Head of caudate nucleus (tissue), 42 donors: ENCODE measurements at regions not wholly inside any gene's neighbourhood (a gene's known extent, or its start where the extent isn't known, plus 50 kb on each side); places are given as distances from the start of the nearest gene placed in this dataset.
A peak's percentile ranks its signal among the peaks of the same experiment; 100 is the strongest.

ENCODE experiments used
- DNase-seq, 42 donors: peaks; one replicate each; pipeline versions ENCODE4 v3.0.0 to v3.0.0-alpha.2; 2020 to 2021; ENCODE audit warnings: mixed read lengths in 7 of 42
- intact Hi-C: fragments of 100-400 bp; cut with DNase I; formaldehyde crosslinking; loops from one replicate; pipeline ENCODE4 v1.15.0; 2022

GRCh38 chr9:106634183-106634582, 228.8 kb upstream of the ZNF462 start:
- no peak for DNase-seq
- intact Hi-C loops, result no loop called here

- intact Hi-C loops, result no loop called here
These were observed 228.3 kb upstream of the ZNF462 start for GRCh38 chr9:106634641-106635040.

GRCh38 chr9:106637486-106637885, 225.5 kb upstream of the ZNF462 start:
- intact Hi-C loops, result no loop called here
- no peak for DNase-seq

More at GRCh38 chr9:106634641-106635040, 228.3 kb upstream of the ZNF462 start:
- DNase-seq, result no peak

GRCh38 chr9:106639873-106640568, 222.9 kb upstream of the ZNF462 start:
- intact Hi-C loops, result no loop called here
- DNase-seq, result no peak

GRCh38 chr9:106643211-106643930, 219.6 kb upstream of the ZNF462 start:
- intact Hi-C loops, result no loop called here
- DNase-seq, result no peak

GRCh38 chr9:106644661-106645060, 218.3 kb upstream of the ZNF462 start:
- peak in 2 of 42 donors; percentile 12 to 19 for DNase-seq
- intact Hi-C loops, result no loop called here

- intact Hi-C loops, result no loop called here
- no peak for DNase-seq
These were observed 214.2 kb upstream of the ZNF462 start for GRCh38 chr9:106648799-106649198.

GRCh38 chr9:106649664-106650063, 213.3 kb upstream of the ZNF462 start:
- DNase-seq, result no peak
- intact Hi-C loops, result no loop called here

- intact Hi-C loops, result no loop called here
These were observed 209.8 kb upstream of the ZNF462 start for GRCh38 chr9:106653213-106653612.

GRCh38 chr9:106655966-106656365, 207.0 kb upstream of the ZNF462 start:
- intact Hi-C loops, result no loop called here

More at GRCh38 chr9:106653213-106653612, 209.8 kb upstream of the ZNF462 start:
- no peak for DNase-seq

GRCh38 chr9:106657926-106658325, 205.0 kb upstream of the ZNF462 start:
- no peak for DNase-seq
- intact Hi-C loops, result no loop called here

More at GRCh38 chr9:106655966-106656365, 207.0 kb upstream of the ZNF462 start:
- no peak for DNase-seq

- intact Hi-C loops, result no loop called here
- DNase-seq, result no peak
These were observed 194.4 kb upstream of the ZNF462 start for GRCh38 chr9:106668534-106668933.

GRCh38 chr9:106669835-106670234, 193.1 kb upstream of the ZNF462 start:
- intact Hi-C loops, result no loop called here
- no peak for DNase-seq

GRCh38 chr9:106670418-106670817, 192.5 kb upstream of the ZNF462 start:
- intact Hi-C loops, result no loop called here
- DNase-seq, result no peak

GRCh38 chr9:106675780-106676179, 187.2 kb upstream of the ZNF462 start:
- DNase-seq, result no peak
- intact Hi-C loops, result no loop called here

GRCh38 chr9:106677374-106677773, 185.6 kb upstream of the ZNF462 start:
- intact Hi-C loops, result no loop called here
- DNase-seq, result no peak

- intact Hi-C loops, result no loop called here
- DNase-seq, result no peak
These were observed 185.1 kb upstream of the ZNF462 start for GRCh38 chr9:106677830-106678229.

- no peak for DNase-seq
- intact Hi-C loops, result no loop called here
These were observed 184.7 kb upstream of the ZNF462 start for GRCh38 chr9:106678273-106678672.

- intact Hi-C loops, result no loop called here
- DNase-seq, result no peak
These were observed 180.5 kb upstream of the ZNF462 start for GRCh38 chr9:106682420-106682819.

GRCh38 chr9:106683454-106683853, 179.5 kb upstream of the ZNF462 start:
- intact Hi-C loops, result no loop called here
- no peak for DNase-seq
